Smooth muscle cell of the brain vasculature (primary cell): ENCODE measurements at regions not wholly inside any gene's neighbourhood (a gene's known extent, or its start where the extent isn't known, plus 50 kb on each side); places are given as distances from the start of the nearest gene placed in this dataset.

Source experiments
- DNase-seq: peaks from one replicate; pipeline ENCODE4 v3.0.0-alpha.2; 2012; ENCODE audit warnings: low read depth, low spot score

GRCh38 chr16:54446639-54447038 is 160.1 kb upstream of the IRX3 start:
- DNase-seq = no peak

DNA sequence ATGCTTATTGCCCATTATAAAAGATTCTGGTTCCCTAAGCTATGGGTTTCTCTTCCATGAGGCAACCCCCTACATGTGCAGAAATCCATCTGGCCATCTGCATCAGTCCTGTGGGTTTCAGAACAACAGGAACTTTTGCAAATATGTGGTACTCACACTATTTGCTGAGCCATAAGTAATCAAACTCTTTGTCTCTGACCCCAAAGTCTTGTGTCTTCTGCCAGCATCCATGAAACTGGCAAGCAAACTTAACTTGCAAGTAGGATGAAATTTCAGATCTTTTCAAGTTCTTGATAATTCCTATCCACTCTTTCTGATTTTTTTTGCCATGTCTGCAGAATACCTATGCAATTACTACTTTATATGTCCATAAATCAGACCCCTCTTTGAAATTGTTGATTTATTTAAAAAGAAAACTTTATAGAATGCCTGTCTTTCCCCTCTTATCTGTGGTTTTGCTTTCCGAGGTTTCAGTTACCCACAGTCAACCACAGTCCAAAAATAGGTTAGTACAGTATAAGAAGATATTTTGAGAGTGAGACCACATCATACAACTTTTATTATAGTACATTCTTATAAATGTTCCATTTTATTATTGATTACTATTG is 158.4 kb upstream of the IRX3 start:
- no peak for DNase-seq

DNA sequence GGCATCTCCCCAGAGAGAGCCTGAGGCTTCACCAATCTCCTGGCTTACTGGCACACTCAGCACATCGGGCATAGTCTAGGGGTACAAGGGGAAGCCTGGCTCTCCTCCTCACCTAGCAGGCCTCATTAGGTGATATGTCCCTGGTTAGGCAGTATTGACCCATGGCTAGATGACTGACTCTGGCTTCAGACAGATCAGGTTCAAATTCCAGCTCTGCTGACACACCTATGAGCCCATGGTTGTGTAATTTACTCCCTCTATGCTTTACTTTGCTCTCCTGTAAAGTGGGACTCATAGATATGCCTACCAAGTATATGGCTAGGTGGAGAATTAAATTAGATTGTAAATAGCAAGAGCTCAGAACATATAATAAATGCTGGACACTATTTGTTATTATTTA is 157.3 kb upstream of the IRX3 start:
- no peak for DNase-seq

DNA sequence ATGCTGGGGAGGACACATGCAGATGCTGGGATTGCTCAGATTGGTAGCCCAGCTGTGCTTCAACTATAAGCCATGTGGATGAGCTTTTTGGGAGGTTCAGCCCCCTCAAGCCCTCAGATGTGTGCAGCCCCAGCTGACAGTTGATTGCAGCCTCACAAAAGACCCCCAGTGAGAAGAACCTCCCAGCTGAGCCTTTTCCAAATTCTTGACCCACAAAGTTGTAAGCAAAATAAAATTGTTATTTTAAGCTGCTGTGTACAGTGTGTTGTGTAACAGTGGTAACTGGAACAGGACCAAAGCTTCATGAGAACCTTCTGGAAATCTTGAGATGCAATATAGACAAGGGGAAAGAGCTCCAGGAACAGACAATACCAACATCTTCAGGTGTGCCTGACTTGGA is 156.8 kb upstream of the IRX3 start:
- no peak for DNase-seq

DNA sequence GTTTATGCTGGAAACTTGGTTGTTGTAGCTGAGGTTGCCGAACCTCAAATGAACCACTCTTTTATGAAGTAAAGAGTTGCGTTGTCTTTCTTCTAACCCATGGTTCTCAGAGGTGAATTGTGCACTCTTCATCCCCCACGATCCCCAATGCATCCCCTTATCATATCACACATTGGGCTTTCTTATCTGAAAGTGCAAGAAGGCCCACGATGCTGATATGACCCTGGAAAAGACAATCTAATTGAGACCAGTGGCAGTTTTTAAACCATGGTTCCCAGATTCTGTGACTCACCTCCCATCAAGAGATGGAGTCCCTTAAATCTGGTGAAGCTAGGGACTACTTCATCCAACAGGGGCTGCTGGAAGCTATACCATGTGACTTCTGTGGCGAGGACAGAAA is 156.3 kb upstream of the IRX3 start:
- no peak for DNase-seq

DNA sequence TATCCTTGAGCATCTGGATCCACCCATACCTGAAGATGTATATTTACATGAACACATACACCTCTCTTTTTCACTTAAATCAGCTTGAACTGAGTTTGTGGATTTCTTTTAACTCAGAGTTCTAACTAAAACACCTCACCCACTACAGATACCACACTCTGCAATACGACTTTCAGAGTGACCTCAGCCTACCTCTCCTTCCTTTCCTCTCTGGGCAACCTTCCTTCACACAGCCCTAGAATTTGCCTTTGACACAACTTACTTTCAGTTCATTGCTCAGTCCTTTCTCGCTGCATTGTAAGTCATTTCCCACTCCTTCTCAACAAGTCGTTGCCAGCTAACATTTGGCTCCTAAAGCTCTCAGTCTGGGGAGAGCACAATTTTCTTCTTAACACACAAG is 151.9 kb upstream of the IRX3 start:
- no peak for DNase-seq

DNA sequence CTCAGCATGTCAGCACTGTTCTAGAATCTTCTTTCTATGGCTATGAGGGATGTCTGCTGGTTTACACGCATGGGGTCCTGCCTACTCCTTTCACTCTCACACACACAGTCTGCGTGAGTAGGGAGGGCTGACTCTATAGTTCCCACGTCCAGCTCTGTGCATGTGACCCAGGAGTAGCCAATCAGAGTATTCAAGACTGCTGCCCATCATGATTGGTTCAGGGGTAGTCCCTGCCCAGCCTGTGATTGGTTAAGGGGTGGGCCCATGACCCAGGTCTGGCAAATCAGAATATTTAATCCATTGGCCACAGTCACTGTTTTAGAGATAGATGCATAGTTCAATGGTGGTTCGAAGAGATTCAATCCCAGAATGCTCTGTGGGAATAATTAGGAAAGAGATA is 151.3 kb upstream of the IRX3 start:
- DNase-seq = no peak

DNA sequence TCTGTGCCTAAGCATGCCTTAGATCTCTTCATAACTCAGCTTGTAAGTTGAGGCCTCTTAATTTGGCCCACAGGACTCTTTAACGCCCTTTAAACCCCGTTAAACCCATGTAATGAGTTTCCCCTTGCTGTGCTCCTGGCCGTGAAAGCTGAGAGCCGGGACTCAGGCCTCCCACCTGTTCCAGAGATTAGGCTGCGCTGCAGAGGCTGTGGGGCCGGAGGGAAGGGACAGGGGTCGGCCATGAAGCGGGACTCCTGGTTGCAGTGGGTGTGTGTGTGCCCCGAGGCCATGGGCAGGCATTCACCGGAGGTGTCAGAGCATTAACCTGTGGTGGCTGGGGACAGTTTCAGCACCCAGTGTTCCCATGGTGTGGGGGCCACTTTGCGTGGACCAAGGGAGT is 150.8 kb upstream of the IRX3 start:
- DNase-seq = no peak

DNA sequence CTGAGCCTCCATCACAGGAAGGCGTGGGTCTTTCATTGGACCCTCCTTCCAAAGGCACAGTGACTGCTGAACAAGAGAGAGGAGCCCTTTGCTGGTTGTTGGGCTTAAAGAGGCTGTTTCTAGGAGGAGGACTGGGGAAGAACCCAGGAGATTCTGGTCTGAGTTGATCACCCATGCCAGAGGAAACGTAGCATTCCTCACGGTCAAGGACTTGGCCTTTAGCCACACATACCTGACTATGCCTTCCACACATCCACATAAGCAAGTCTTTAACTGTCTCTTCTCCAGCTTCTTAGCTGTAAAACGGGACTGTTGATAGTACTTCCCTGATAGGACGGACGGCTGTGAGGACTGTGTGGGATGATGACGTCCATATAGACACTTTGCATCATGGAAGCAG is 149.8 kb upstream of the IRX3 start:
- no peak for DNase-seq

- no peak for DNase-seq
Measured at GRCh38 chr16:54434859-54435258, 148.3 kb upstream of the IRX3 start.

GRCh38 chr16:54432897-54433229 is 146.3 kb upstream of the IRX3 start:
- no peak for DNase-seq

- no peak for DNase-seq
Measured at GRCh38 chr16:54431997-54432896, 145.7 kb upstream of the IRX3 start.

GRCh38 chr16:54431041-54431996 is 144.7 kb upstream of the IRX3 start:
- no peak for DNase-seq

DNA sequence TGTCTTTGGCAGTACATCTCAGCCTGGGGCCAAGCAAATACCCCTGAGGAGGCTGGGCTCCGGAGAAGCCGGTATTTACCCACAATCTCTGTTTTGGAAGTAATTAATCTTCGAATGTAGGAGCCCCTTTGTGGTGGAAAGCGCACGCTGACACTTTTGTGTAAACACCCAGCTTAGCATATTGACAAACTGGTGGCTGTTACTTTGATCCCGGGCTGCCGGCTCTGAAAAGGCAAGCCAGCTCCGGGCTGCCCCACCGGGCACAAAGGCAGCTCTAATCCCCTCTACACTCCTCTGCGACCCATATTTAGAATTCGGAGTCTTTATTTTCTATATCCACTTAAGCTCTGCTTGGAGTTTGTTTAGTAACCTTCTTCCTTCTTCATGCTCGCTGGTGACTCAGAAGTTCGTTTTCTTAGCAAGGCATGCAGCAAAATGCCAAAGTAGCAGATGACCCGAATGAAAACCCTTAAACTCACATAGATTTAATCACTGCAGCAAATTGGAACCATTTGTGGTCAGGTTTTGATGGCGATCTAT is 144.0 kb upstream of the IRX3 start:
- no peak for DNase-seq

DNA sequence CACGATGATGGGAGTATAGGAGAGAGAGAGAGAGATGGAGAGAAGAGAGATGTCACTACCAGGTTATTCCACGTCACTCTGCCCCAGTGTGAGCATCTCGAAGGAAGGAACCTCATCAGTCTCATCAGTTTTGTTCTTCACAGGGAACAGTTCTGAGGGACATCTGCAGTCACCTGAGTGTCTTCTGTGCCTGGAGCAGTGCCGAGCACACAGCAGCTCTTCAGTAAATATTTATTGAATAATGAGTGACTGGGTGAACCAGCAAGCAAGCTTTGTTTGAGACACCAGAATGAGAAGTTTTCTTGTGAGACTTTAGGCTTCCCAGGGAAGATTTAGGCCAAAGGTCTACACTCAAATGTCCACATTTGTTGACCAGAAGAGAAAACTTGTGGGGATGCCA is 142.4 kb upstream of the IRX3 start:
- DNase-seq = no peak

DNA sequence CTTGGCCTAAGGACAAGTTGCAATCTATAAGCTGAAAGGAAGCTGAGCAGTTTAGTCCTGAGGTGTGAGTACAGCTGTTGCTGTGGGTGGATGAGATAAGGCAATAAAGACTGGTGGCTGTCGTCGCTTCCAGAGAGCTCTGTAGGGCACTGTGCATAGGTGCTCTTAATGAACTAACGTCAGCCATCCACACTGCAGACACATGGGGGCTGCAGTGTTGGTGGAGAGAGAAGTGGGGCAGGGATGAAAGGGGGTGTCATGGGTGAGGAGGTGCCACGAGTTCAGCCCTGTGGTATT is 139.9 kb upstream of the IRX3 start:
- DNase-seq = no peak

DNA sequence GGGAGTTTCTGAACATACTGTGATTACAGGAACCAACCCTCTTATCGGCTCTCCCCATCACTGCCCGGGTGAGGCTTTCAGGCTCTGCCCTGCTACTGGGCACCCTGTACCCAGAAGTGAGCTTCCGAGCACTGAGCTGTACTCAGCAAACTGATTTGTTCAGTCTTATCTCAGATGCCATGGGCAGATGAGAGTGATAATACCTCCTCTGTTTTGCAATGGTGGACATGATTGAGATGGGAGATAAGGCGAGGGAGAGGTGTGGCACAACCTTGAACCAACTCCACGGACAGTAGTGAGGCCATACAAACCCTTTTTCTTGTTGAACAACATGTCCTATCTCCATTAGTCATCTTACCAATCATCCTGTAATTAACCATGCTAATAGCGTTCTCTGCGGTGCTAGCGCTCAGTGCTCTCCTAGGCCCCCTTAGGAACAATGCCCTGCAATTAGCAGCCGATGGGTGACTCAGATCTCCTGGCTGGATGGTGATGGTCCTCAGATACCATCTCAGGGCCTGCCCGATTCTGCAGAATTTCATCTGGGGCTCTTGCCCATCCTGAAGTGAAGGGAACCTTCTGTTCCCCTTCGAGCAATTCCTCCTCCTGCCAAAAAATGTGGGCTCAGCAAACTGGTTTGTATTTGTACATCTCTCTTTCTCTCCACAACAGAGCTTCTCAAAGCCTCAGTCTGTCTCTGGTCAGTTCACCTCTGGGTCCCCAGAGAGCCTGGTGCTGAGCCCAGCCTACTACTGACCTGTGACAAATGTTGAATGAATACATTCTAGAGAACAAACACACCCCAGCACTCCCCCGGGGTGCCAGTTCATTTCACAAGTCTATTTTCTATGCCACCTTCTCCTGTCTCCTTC is 139.3 kb upstream of the IRX3 start:
- no peak for DNase-seq

- no peak for DNase-seq
Measured at GRCh38 chr16:54425068-54425467, 138.5 kb upstream of the IRX3 start.

- no peak for DNase-seq
Measured at GRCh38 chr16:54424043-54424451, 137.5 kb upstream of the IRX3 start.

- DNase-seq = no peak
Measured at GRCh38 chr16:54422569-54422978, 136.0 kb upstream of the IRX3 start.

GRCh38 chr16:54422159-54422558 is 135.6 kb upstream of the IRX3 start:
- no peak for DNase-seq
